ENCODE measurements at regions not wholly inside any gene's neighbourhood (a gene's known extent, or its start where the extent isn't known, plus 50 kb on each side); places are given as distances from the start of the nearest gene placed in this dataset.

DNA sequence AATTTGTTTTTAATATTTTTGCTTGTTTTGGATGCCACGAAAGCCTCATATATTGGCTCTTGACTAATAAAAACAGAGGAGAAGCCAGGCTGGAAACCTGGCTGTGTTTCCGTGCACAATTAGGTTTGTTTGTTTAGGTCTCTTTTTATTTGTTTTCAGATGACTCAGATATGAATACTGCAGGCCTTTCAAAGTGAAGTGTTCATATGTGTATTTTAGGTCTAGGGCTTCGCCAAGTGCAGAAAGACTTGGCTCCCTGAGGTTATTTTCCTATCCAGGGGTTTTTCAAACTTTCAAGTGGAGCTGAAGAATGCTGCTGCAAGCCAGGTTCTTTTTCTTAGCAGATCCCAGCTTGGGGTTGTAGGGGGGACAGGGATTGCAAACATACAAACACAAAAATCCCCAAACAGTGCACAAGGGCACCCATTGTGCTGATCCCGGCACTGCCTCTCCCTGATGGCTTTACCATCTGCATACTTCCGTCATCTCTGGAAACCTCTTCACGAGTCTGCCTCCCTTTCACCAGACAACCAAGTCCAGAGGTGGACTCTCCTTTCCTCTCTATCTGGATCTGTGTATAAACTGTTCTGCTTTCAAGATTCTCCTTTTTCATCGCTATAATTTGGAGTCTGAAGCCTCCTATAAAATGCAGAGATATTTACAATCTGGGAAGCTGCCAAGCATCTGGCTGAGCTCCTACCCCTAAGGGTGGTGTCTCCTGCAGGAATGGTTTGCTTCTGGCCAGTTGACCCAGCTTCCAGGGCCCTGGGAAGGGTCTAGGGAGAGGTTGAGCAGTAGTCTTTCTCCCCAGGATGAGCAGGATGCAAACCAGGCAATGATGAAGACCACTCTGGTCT, 108.6 kb downstream of the SMIM20 start (continued):
- TF ChIP-seq, protein P1, sequence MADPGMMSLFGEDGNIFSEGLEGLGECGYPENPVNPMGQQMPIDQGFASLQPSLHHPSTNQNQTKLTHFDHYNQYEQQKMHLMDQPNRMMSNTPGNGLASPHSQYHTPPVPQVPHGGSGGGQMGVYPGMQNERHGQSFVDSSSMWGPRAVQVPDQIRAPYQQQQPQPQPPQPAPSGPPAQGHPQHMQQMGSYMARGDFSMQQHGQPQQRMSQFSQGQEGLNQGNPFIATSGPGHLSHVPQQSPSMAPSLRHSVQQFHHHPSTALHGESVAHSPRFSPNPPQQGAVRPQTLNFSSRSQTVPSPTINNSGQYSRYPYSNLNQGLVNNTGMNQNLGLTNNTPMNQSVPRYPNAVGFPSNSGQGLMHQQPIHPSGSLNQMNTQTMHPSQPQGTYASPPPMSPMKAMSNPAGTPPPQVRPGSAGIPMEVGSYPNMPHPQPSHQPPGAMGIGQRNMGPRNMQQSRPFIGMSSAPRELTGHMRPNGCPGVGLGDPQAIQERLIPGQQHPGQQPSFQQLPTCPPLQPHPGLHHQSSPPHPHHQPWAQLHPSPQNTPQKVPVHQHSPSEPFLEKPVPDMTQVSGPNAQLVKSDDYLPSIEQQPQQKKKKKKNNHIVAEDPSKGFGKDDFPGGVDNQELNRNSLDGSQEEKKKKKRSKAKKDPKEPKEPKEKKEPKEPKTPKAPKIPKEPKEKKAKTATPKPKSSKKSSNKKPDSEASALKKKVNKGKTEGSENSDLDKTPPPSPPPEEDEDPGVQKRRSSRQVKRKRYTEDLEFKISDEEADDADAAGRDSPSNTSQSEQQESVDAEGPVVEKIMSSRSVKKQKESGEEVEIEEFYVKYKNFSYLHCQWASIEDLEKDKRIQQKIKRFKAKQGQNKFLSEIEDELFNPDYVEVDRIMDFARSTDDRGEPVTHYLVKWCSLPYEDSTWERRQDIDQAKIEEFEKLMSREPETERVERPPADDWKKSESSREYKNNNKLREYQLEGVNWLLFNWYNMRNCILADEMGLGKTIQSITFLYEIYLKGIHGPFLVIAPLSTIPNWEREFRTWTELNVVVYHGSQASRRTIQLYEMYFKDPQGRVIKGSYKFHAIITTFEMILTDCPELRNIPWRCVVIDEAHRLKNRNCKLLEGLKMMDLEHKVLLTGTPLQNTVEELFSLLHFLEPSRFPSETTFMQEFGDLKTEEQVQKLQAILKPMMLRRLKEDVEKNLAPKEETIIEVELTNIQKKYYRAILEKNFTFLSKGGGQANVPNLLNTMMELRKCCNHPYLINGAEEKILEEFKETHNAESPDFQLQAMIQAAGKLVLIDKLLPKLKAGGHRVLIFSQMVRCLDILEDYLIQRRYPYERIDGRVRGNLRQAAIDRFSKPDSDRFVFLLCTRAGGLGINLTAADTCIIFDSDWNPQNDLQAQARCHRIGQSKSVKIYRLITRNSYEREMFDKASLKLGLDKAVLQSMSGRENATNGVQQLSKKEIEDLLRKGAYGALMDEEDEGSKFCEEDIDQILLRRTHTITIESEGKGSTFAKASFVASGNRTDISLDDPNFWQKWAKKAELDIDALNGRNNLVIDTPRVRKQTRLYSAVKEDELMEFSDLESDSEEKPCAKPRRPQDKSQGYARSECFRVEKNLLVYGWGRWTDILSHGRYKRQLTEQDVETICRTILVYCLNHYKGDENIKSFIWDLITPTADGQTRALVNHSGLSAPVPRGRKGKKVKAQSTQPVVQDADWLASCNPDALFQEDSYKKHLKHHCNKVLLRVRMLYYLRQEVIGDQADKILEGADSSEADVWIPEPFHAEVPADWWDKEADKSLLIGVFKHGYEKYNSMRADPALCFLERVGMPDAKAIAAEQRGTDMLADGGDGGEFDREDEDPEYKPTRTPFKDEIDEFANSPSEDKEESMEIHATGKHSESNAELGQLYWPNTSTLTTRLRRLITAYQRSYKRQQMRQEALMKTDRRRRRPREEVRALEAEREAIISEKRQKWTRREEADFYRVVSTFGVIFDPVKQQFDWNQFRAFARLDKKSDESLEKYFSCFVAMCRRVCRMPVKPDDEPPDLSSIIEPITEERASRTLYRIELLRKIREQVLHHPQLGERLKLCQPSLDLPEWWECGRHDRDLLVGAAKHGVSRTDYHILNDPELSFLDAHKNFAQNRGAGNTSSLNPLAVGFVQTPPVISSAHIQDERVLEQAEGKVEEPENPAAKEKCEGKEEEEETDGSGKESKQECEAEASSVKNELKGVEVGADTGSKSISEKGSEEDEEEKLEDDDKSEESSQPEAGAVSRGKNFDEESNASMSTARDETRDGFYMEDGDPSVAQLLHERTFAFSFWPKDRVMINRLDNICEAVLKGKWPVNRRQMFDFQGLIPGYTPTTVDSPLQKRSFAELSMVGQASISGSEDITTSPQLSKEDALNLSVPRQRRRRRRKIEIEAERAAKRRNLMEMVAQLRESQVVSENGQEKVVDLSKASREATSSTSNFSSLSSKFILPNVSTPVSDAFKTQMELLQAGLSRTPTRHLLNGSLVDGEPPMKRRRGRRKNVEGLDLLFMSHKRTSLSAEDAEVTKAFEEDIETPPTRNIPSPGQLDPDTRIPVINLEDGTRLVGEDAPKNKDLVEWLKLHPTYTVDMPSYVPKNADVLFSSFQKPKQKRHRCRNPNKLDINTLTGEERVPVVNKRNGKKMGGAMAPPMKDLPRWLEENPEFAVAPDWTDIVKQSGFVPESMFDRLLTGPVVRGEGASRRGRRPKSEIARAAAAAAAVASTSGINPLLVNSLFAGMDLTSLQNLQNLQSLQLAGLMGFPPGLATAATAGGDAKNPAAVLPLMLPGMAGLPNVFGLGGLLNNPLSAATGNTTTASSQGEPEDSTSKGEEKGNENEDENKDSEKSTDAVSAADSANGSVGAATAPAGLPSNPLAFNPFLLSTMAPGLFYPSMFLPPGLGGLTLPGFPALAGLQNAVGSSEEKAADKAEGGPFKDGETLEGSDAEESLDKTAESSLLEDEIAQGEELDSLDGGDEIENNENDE (IDR thresholded peaks at IDR 0.05; ENCODE audit: insufficient replicate concordance, low read length): no peak
- TF ChIP-seq TEAD4 (IDR thresholded peaks at IDR 0.05; ENCODE audit: low read depth, low read length) (no peak), KDM1A (IDR thresholded peaks at IDR 0.05; ENCODE audit: borderline replicate concordance, low read length) (no peak), HDAC6 (IDR thresholded peaks at IDR 0.05; ENCODE audit: low read depth, low read length) (no peak), NRF1 (IDR thresholded peaks at IDR 0.05; ENCODE audit: low read depth, low read length) (no peak), JUND (IDR thresholded peaks at IDR 0.05; ENCODE audit: low read length) (no peak), RAD21 (IDR thresholded peaks at IDR 0.05 in 1 of 2, conservative IDR thresholded peaks at IDR 0.05 in 1 of 2; ENCODE audit: low read depth in 2 of 2, low read length in 2 of 2) (no peak), POU5F1 (IDR thresholded peaks at IDR 0.05; ENCODE audit: low read depth, low read length) (no peak), RXRA (IDR thresholded peaks at IDR 0.05; ENCODE audit: insufficient read depth, low read depth, low read length) (no peak), NANOG (IDR thresholded peaks at IDR 0.05; ENCODE audit: insufficient read depth, low read depth, low read length, poor library complexity, severe bottlenecking) (no peak)

Data from H1 (cell line).